ENCODE measurements at regions not wholly inside any gene's neighbourhood (a gene's known extent, or its start where the extent isn't known, plus 50 kb on each side); places are given as distances from the start of the nearest gene placed in this dataset.

DNA sequence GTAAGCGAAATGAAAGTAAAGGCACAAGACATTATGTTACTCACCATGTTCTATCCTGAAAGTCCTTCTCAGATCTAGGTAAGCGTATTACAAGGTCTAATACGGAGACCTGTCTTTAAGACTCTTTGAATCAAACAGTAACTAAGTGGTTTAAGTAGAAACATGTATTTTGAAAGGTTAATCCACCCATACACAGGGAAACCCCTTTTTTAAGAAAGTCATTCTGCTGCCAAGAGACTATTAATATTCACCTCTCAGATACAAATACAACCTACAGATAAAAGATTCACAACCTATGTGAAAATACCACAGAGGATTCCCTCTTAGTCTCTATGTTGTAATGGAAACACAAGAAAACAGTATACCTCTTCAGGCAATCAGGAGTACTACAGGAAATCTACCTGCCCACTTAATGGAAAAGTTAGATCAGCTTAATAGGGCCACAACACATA, 63.2 kb upstream of the TNIP3 start:
- no peak for DNase-seq (ENCODE audit: low spot score)

DNA sequence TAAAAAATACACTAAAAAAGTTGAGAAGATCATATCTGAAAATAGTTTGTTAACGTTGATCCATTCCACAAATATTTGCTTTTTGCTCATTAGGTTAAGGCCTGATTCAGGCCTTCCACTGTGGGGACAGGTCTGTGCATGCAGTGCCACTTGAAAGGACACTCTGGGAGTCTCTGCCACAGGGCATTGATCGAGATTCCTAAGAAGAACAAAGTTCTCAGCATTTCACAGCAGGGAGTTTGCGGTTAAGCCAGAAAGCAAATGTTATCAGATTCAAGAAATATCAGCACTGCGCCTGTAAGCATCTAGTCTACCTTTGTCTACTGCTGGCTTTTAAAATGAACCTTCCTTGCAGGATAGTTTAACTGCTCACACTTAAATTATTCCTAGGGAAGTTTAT, 62.2 kb upstream of the TNIP3 start:
- no peak for DNase-seq (ENCODE audit: low spot score)

DNA sequence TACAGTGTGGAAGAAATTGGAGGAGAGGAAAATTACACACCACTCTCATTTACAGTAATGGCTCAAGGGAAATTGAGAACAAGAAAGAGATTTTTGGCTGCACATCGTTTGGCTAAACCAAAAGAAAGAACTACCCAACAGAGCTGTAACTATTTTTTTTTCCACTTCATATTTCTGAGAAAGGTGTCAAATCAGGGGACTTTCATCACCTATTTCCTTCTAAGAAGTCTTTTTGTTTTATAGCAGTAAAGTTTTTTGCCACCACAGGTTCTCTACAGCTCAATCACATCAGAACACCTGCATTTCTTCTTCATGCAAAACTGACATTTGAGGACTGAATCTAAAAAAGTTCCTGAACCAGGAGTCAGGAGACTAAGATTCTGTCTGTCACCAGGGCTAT, 57.5 kb upstream of the TNIP3 start:
- no peak for DNase-seq (ENCODE audit: low spot score)

DNA sequence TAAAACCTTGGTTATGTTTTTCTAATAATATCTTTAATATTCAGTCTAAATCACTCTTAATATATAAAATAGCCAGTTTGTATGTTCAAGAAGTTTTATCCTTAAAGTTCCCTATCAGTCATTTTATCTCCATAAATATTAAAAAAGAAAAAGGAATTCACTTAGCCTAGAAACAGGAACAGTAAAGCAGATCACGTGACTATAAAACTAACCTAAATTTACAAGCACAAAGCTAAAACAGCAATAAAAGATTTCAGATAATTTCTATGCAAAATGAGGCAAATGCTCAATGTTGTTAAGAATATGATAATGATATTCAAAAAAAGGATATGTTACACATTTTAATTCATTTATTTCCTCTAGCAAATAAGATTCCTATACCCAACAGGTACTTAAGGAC, 57.1 kb upstream of the TNIP3 start:
- DNase-seq (ENCODE audit: low spot score), result no peak

DNA sequence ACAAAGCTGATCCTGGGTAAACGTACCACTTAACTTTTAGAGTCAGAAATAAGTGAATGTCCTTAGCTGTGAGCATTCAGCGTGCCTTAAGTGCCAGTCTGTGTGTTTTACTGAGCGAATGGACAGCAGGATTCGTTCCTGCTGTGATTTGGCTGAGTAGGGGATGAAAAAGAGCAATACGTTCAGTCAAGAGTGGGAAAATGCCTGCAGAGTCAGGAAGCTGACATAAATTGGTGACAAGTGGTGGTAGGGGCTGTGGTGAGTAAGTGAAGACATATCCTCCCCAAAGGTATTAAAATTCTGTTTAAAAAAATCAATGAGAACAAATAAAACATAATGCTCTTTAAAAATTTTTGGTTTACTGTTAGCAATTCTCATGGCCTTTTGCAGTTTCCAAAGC, 56.6 kb upstream of the TNIP3 start:
- no peak for DNase-seq (ENCODE audit: low spot score)

DNA sequence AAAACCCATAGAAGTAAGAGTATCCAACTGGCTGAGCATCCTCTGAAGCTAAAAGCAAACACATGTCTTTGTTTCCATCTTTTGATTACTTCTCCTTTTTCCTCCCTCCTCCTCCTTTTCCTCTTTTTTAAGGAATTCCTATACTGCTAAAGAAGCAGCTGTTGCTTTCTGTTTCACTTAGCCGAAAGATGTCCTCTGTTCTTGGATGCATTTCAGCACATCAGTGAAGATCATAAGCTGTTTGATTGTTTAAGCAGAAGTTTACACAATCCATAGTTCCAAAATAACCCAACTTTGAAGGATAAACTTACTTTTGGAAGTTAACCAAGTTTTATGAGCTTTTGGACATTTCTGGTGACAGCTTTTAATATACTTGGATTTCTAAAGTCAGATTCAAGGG, 55.1 kb upstream of the TNIP3 start:
- no peak for DNase-seq (ENCODE audit: low spot score)

DNA sequence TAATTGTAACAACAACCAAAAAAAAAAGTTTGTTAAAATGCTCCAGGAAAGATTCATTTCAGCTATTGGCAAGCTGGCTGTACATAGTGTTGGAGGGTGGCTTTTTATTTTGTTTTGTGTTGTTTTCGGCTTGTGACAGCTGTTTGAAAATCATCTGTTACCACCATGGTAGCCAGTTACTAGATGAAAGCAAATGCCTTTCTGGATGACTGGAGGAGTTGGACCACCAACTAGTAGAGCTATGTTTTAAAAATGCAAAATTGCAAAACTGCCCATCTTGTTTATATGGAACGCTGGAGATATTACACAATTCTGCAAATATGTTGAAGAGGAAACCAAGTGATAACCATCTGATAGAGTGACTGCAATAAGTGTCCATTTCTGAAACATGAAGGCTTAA, 53.2 kb upstream of the TNIP3 start:
- DNase-seq (ENCODE audit: low spot score), result no peak

DNA sequence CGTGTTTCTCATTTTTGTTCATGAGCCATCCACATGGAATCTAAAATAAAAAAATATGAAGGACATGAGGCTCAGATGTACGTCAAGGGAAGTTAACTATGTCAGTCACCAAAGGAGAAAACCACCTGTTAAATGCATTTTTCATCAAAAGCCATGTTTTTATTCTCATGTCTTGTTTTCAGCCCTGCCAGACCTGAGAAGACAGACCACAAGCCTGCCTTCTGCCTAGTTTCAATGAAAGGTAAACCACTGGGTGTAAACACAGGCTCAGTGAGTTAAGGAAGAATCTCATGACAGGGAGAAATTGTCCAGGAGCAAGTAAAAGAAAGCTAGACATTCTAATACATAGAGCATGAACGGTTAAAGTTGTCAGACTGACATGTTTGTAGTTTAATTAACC, 52.3 kb upstream of the TNIP3 start:
- no peak for DNase-seq (ENCODE audit: low spot score)

DNA sequence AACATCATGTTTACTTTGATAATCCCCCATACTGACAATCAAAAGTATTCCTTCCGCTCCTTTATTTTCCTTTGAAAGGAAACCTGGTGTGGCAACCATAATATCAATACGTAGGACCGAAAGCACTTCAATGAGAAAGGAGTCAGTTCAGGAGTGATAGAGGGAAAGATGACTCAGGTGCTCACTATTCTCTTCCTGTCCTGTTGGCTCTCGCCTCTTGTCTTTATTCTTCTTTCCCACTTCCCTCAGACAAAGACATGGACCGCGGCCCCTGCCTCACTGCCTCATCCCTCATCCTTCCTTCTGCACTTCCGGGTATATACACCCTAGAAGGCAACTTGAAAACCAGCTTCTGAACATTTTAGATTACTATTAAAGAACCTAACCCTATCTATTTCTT, 49.8 kb upstream of the TNIP3 start:
- DNase-seq (ENCODE audit: low spot score), result no peak

Data from COLO829 (cell line).